ENCODE measurements at regions not wholly inside any gene's neighbourhood (a gene's known extent, or its start where the extent isn't known, plus 50 kb on each side); places are given as distances from the start of the nearest gene placed in this dataset.
"Not testable (repeated sequence)": the region's sequence is repeated elsewhere in the genome, so short reads cannot be mapped to it uniquely, and the experiment has no call there.

GRCh38 chrX:42434458-42435166 lies 343.4 kb downstream of the PPP1R2C start:
- H3K9me3 Mint-ChIP-seq = peaks cover 0 to 4% of the 10 kb centered on the region in 2 donors
- H3K36me3 Mint-ChIP-seq = peaks cover 0 to 5% of the 10 kb centered on the region in 2 donors
- no peak for ATAC-seq
- DNase-seq (ENCODE audit: low spot score in 2 of 2) = no peak
- H3K27ac Mint-ChIP-seq = no peak overlapping the region

GRCh38 chrX:42432552-42432951 lies 345.4 kb downstream of the PPP1R2C start:
- Mint-ChIP-seq H3K27ac (no peak overlapping the region), H3K9me3 (peaks cover 0 to 4% of the 10 kb centered on the region in 2 donors), H3K36me3 (peaks cover 0 to 5% of the 10 kb centered on the region in 2 donors)
- ATAC-seq (no peak), DNase-seq (ENCODE audit: low spot score in 2 of 2) (no peak)

GRCh38 chrX:42422961-42423360 lies 355.0 kb downstream of the PPP1R2C start:
- ATAC-seq (no peak), DNase-seq (ENCODE audit: low spot score in 2 of 2) (no peak)
- H3K27ac Mint-ChIP-seq = no peak overlapping the region
- H3K9me3 Mint-ChIP-seq = no peaks in the 10 kb centered on the region
- H3K36me3 Mint-ChIP-seq = no peaks in the 10 kb centered on the region

- ATAC-seq = no peak
Measured at GRCh38 chrX:42420426-42420825, 357.5 kb downstream of the PPP1R2C start.

GRCh38 chrX:42415636-42416035 lies 362.3 kb downstream of the PPP1R2C start:
- no peak overlapping the region for H3K27ac Mint-ChIP-seq
- no peak for ATAC-seq
- H3K36me3 Mint-ChIP-seq = peaks cover 7 to 16% of the 10 kb centered on the region in 2 donors
- no peak for DNase-seq (ENCODE audit: low spot score in 2 of 2)
- peaks cover 9 to 12% of the 10 kb centered on the region in 2 donors for H3K9me3 Mint-ChIP-seq

More at GRCh38 chrX:42420426-42420825, 357.5 kb downstream of the PPP1R2C start:
- Mint-ChIP-seq H3K36me3 (no peaks in the 10 kb centered on the region), H3K27ac (no peak overlapping the region), H3K9me3 (no peaks in the 10 kb centered on the region)
- no peak for DNase-seq (ENCODE audit: low spot score in 2 of 2)

- ATAC-seq (no peak), DNase-seq (ENCODE audit: low spot score in 2 of 2) (no peak)
- Mint-ChIP-seq H3K36me3 (peaks cover 7 to 20% of the 10 kb centered on the region in 2 donors), H3K9me3 (peaks cover 13 to 14% of the 10 kb centered on the region in 2 donors), H3K27ac (no peak overlapping the region)
Measured at GRCh38 chrX:42414057-42414456, 363.9 kb downstream of the PPP1R2C start.

GRCh38 chrX:42399632-42400024 lies 378.3 kb downstream of the PPP1R2C start:
- Mint-ChIP-seq H3K27ac (peak overlapping the region in 1 of 2 donors; percentile 29), H3K36me3 (no peaks in the 10 kb centered on the region), H3K9me3 (peaks cover 0 to 6% of the 10 kb centered on the region in 2 donors)
- DNase-seq (ENCODE audit: low spot score in 2 of 2) (no peak), ATAC-seq (no peak)

- peak overlapping the region in 1 of 2 donors; percentile 29 for H3K27ac Mint-ChIP-seq
- ATAC-seq (no peak), DNase-seq (ENCODE audit: low spot score in 2 of 2) (no peak)
- no peaks in the 10 kb centered on the region for H3K36me3 Mint-ChIP-seq
- H3K9me3 Mint-ChIP-seq = peaks cover 0 to 6% of the 10 kb centered on the region in 2 donors
Measured at GRCh38 chrX:42398967-42399631, 378.9 kb downstream of the PPP1R2C start.

- Mint-ChIP-seq H3K27ac (no peak overlapping the region), H3K9me3 (peaks cover 0 to 6% of the 10 kb centered on the region in 2 donors), H3K36me3 (no peaks in the 10 kb centered on the region)
- ATAC-seq (no peak), DNase-seq (ENCODE audit: low spot score in 2 of 2) (no peak)
Measured at GRCh38 chrX:42396136-42396535, 381.8 kb downstream of the PPP1R2C start.

GRCh38 chrX:42392846-42393245 lies 385.1 kb downstream of the PPP1R2C start:
- H3K36me3 Mint-ChIP-seq = no peaks in the 10 kb centered on the region
- no peak for ATAC-seq
- no peak overlapping the region for H3K27ac Mint-ChIP-seq
- peaks cover 0 to 6% of the 10 kb centered on the region in 2 donors for H3K9me3 Mint-ChIP-seq
- DNase-seq (ENCODE audit: low spot score in 2 of 2) = no peak

GRCh38 chrX:42386681-42387080 lies 391.3 kb downstream of the PPP1R2C start:
- no peak for ATAC-seq
- Mint-ChIP-seq H3K36me3 (no peaks in the 10 kb centered on the region), H3K9me3 (no peaks in the 10 kb centered on the region), H3K27ac (no peak overlapping the region)
- DNase-seq (ENCODE audit: low spot score in 2 of 2) = no peak

GRCh38 chrX:42385730-42386129 lies 392.2 kb downstream of the PPP1R2C start:
- Mint-ChIP-seq H3K27ac (no peak overlapping the region), H3K36me3 (no peaks in the 10 kb centered on the region), H3K9me3 (no peaks in the 10 kb centered on the region)
- DNase-seq (ENCODE audit: low spot score in 2 of 2) (no peak), ATAC-seq (no peak)

- no peak for ATAC-seq
- no peaks in the 10 kb centered on the region for H3K36me3 Mint-ChIP-seq
- H3K27ac Mint-ChIP-seq = no peak overlapping the region
- no peak for DNase-seq (ENCODE audit: low spot score in 2 of 2)
- peaks cover 0 to under 1% of the 10 kb centered on the region in 2 donors for H3K9me3 Mint-ChIP-seq
Measured at GRCh38 chrX:42384956-42385355, 393.0 kb downstream of the PPP1R2C start.

GRCh38 chrX:42378857-42379256 lies 399.1 kb downstream of the PPP1R2C start:
- no peak for ATAC-seq

GRCh38 chrX:42375086-42375485 lies 402.9 kb downstream of the PPP1R2C start:
- Mint-ChIP-seq H3K36me3 (no peaks in the 10 kb centered on the region), H3K27ac (no peak overlapping the region), H3K9me3 (peaks cover 0 to 4% of the 10 kb centered on the region in 2 donors)
- ATAC-seq (no peak), DNase-seq (ENCODE audit: low spot score in 2 of 2) (no peak)

More at GRCh38 chrX:42378857-42379256, 399.1 kb downstream of the PPP1R2C start:
- H3K9me3 Mint-ChIP-seq = peaks cover 0 to 4% of the 10 kb centered on the region in 2 donors
- no peak for DNase-seq (ENCODE audit: low spot score in 2 of 2)
- H3K27ac Mint-ChIP-seq = no peak overlapping the region
- H3K36me3 Mint-ChIP-seq = no peaks in the 10 kb centered on the region

- H3K9me3 Mint-ChIP-seq = peaks cover 0 to 7% of the 10 kb centered on the region in 2 donors
- no peak for ATAC-seq
- H3K36me3 Mint-ChIP-seq = peaks cover 4 to 6% of the 10 kb centered on the region in 2 donors
- H3K27ac Mint-ChIP-seq = no peak overlapping the region
- DNase-seq (ENCODE audit: low spot score in 2 of 2) = no peak
Measured at GRCh38 chrX:42366181-42366580, 411.8 kb downstream of the PPP1R2C start.

GRCh38 chrX:42362219-42362618 lies 415.7 kb downstream of the PPP1R2C start:
- DNase-seq (ENCODE audit: low spot score in 2 of 2) = no peak
- peaks cover 4 to 6% of the 10 kb centered on the region in 2 donors for H3K36me3 Mint-ChIP-seq
- peaks cover 0 to 7% of the 10 kb centered on the region in 2 donors for H3K9me3 Mint-ChIP-seq
- no peak for ATAC-seq
- no peak overlapping the region for H3K27ac Mint-ChIP-seq

GRCh38 chrX:42342981-42343380 lies 419.6 kb upstream of the CASK start:
- H3K9me3 Mint-ChIP-seq; H3K27ac Mint-ChIP-seq; H3K36me3 Mint-ChIP-seq; DNase-seq (ENCODE audit: low spot score in 2 of 2); ATAC-seq: not testable (repeated sequence)
